Stomach smooth muscle (tissue), 2 donors: ENCODE measurements at regions not wholly inside any gene's neighbourhood (a gene's known extent, or its start where the extent isn't known, plus 50 kb on each side); places are given as distances from the start of the nearest gene placed in this dataset.
"Not testable (repeated sequence)": the region's sequence is repeated elsewhere in the genome, so short reads cannot be mapped to it uniquely, and the experiment has no call there.

ENCODE experiments used
- H3K27ac ChIP-seq: one replicate; pipeline ENCODE4 v1.7.0; 2013; ENCODE audit warnings: mild to moderate bottlenecking, low read length, inconsistent platforms
- H3K27me3 ChIP-seq, 2 donors: one replicate each; pipeline ENCODE4 v1.7.0; 2013; ENCODE audit warnings: low read length in 2 of 2; ENCODE audit not compliant: insufficient read depth in 2 of 2, control insufficient read depth in 1 of 2
- H3K36me3 ChIP-seq, 2 donors: one replicate each; pipeline ENCODE4 v1.7.0; 2013; ENCODE audit warnings: low read length in 2 of 2; ENCODE audit not compliant: control insufficient read depth in 2 of 2, insufficient read depth in 2 of 2
- H3K4me1 ChIP-seq: one replicate; pipeline ENCODE4 v1.7.0; 2013; ENCODE audit warnings: low read length; ENCODE audit not compliant: control insufficient read depth, insufficient read depth
- H3K4me3 ChIP-seq, 2 donors: one replicate each; pipeline ENCODE4 v1.7.0; 2013; ENCODE audit warnings: low read length in 2 of 2
- H3K9ac ChIP-seq, 2 donors: one replicate each; pipeline ENCODE4 v1.7.0; 2013; ENCODE audit warnings: low read length in 2 of 2, mild to moderate bottlenecking in 1 of 2
- H3K9me3 ChIP-seq, 2 donors: one replicate each; pipeline ENCODE4 v1.7.0; 2013; ENCODE audit warnings: low read length in 2 of 2; ENCODE audit not compliant: control insufficient read depth in 2 of 2
- donor health status: healthy.
- donor health status: Pancreatic carcinoma.

- Histone ChIP-seq H3K4me3 (no peak overlapping the region), H3K36me3 (no peaks in the 10 kb centered on the region), H3K27ac (no peak overlapping the region), H3K9me3 (no peaks in the 10 kb centered on the region), H3K9ac (no peak overlapping the region), H3K4me1 (peaks cover 3% of the 10 kb centered on the region), H3K27me3 (no peaks in the 10 kb centered on the region)
Measured at GRCh38 chr2:217000406-217000805, 140.5 kb upstream of the TNP1 start.

GRCh38 chr2:216996279-216996845 lies 136.5 kb upstream of the TNP1 start:
- no peak overlapping the region for H3K4me3 ChIP-seq
- H3K36me3 ChIP-seq = no peaks in the 10 kb centered on the region
- no peaks in the 10 kb centered on the region for H3K27me3 ChIP-seq
- H3K9ac ChIP-seq = no peak overlapping the region
- H3K4me1 ChIP-seq = peaks cover 10% of the 10 kb centered on the region
- no peaks in the 10 kb centered on the region for H3K9me3 ChIP-seq
- H3K27ac ChIP-seq = no peak overlapping the region

GRCh38 chr2:216994353-216994854 lies 134.5 kb upstream of the TNP1 start:
- peaks cover 18% of the 10 kb centered on the region for H3K4me1 ChIP-seq
- no peak overlapping the region for H3K4me3 ChIP-seq
- no peaks in the 10 kb centered on the region for H3K9me3 ChIP-seq
- no peak overlapping the region for H3K9ac ChIP-seq
- no peak overlapping the region for H3K27ac ChIP-seq
- H3K36me3 ChIP-seq = no peaks in the 10 kb centered on the region
- no peaks in the 10 kb centered on the region for H3K27me3 ChIP-seq

- H3K9ac ChIP-seq = no peak overlapping the region
- peaks cover 25% of the 10 kb centered on the region for H3K4me1 ChIP-seq
- H3K27me3 ChIP-seq = no peaks in the 10 kb centered on the region
- H3K27ac ChIP-seq = no peak overlapping the region
- no peak overlapping the region for H3K4me3 ChIP-seq
- H3K9me3 ChIP-seq = no peaks in the 10 kb centered on the region
- H3K36me3 ChIP-seq = no peaks in the 10 kb centered on the region
Measured at GRCh38 chr2:216992056-216992675, 132.3 kb upstream of the TNP1 start.

GRCh38 chr2:216991563-216991962 lies 131.7 kb upstream of the TNP1 start:
- peaks cover 22% of the 10 kb centered on the region for H3K4me1 ChIP-seq
- no peak overlapping the region for H3K4me3 ChIP-seq
- no peaks in the 10 kb centered on the region for H3K36me3 ChIP-seq
- H3K27ac ChIP-seq = no peak overlapping the region
- H3K9ac ChIP-seq = no peak overlapping the region
- no peaks in the 10 kb centered on the region for H3K9me3 ChIP-seq
- H3K27me3 ChIP-seq = no peaks in the 10 kb centered on the region

- Histone ChIP-seq H3K27me3 (no peaks in the 10 kb centered on the region), H3K4me1 (peaks cover 22% of the 10 kb centered on the region), H3K4me3 (no peak overlapping the region), H3K9me3 (no peaks in the 10 kb centered on the region), H3K9ac (no peak overlapping the region), H3K36me3 (no peaks in the 10 kb centered on the region), H3K27ac (no peak overlapping the region)
Measured at GRCh38 chr2:216989340-216990129, 129.7 kb upstream of the TNP1 start.

GRCh38 chr2:216987252-216987821 lies 127.5 kb upstream of the TNP1 start:
- no peak overlapping the region for H3K9ac ChIP-seq
- no peaks in the 10 kb centered on the region for H3K9me3 ChIP-seq
- H3K4me1 ChIP-seq = peaks cover 20% of the 10 kb centered on the region
- H3K36me3 ChIP-seq = no peaks in the 10 kb centered on the region
- no peaks in the 10 kb centered on the region for H3K27me3 ChIP-seq
- H3K27ac ChIP-seq = no peak overlapping the region
- peak overlapping the region in 1 of 2 donors; percentile 11 for H3K4me3 ChIP-seq

DNA sequence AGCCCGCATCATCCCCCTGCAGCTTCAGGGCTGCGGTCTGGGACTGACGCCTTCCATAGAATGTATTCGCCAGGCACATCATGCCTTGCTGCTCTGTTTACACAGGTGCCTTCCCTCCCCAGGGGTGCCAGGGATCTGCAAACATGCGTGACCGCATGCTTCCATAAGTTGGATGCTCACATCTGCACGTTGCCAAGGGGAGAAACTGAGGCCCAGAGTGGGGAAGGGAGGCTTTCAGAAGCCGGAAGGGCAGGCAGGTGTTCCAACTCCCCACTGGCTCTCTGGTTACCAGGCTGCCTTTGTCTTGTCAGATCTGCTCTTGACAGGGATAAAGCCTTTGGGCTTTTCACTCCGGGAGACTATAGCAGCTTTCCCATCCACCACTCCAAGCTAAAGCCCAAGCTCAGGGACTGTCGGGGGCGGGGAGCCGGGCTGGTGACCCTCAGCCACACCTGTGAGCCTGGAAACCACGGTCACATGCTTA lies 125.8 kb upstream of the TNP1 start:
- Histone ChIP-seq H3K27ac (no peak overlapping the region), H3K9me3 (no peaks in the 10 kb centered on the region), H3K36me3 (no peaks in the 10 kb centered on the region), H3K9ac (no peak overlapping the region), H3K4me3 (no peak overlapping the region), H3K4me1 (peaks cover 10% of the 10 kb centered on the region), H3K27me3 (no peaks in the 10 kb centered on the region)

DNA sequence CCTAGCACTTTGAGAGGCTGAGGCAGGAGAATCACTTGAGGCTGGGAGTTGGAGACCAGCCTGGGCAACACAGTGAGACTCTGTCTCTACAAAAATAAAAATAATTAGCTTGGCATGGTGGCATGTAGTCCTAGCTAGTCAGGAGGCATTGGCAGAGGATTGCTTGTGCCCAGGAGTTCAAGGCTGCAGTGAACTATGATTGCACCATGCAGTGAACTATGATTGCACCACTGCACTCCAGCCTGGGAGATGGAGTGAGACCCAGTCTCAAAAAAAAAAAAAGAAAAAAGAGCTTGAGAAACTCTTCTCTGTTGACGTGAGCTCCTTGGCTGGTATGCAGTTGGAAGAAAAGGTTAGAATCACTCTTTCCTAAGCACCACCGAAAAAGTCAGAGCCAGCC lies 125.1 kb upstream of the TNP1 start:
- no peak overlapping the region for H3K4me3 ChIP-seq

GRCh38 chr2:216981951-216982350 lies 122.1 kb upstream of the TNP1 start:
- H3K27ac ChIP-seq, H3K9ac ChIP-seq, H3K36me3 ChIP-seq, H3K27me3 ChIP-seq, H3K4me1 ChIP-seq, H3K4me3 ChIP-seq, H3K9me3 ChIP-seq: not testable (repeated sequence)

More for the DNA sequence above, 125.1 kb upstream of the TNP1 start:
- Histone ChIP-seq H3K27ac (no peak overlapping the region), H3K9ac (no peak overlapping the region), H3K4me1 (peaks cover 10% of the 10 kb centered on the region), H3K36me3 (no peaks in the 10 kb centered on the region), H3K27me3 (no peaks in the 10 kb centered on the region), H3K9me3 (no peaks in the 10 kb centered on the region)
